Tibial nerve (tissue), 4 donors: ENCODE measurements at regions not wholly inside any gene's neighbourhood (a gene's known extent, or its start where the extent isn't known, plus 50 kb on each side); places are given as distances from the start of the nearest gene placed in this dataset.

ENCODE experiments used
- DNase-seq, 2 donors: peaks; one replicate each; pipeline ENCODE4 v3.0.0-alpha.2; 2019; ENCODE audit warnings: low spot score in 2 of 2
- H3K27ac ChIP-seq, 4 donors: fragments of 200-600 bp; sonication (generic) in 3 of 4; one replicate each; pipeline ENCODE4 v1.5.1; 2017 to 2019; ENCODE audit warnings: mild to moderate bottlenecking in 1 of 4
- H3K27me3 ChIP-seq, 2 donors: fragments of 200-600 bp; sonication (generic) in 1 of 2; one replicate each; pipeline versions ENCODE4 v1.5.1 to v1.6.0; 2017 to 2019
- H3K36me3 ChIP-seq, 3 donors: fragments of 200-600 bp; sonication (generic); one replicate each; pipeline ENCODE4 v1.5.1; 2018 to 2019
- H3K4me1 ChIP-seq, 4 donors: fragments of 200-600 bp; sonication (generic) in 3 of 4; one replicate each; pipeline ENCODE4 v1.5.1; 2017 to 2019
- H3K4me3 ChIP-seq, 4 donors: fragments of 200-600 bp; sonication (generic) in 3 of 4; one replicate each; pipeline ENCODE4 v1.5.1; 2017 to 2019; ENCODE audit warnings: mild to moderate bottlenecking in 1 of 4, moderate library complexity in 1 of 4
- H3K9me3 ChIP-seq, 4 donors: fragments of 200-600 bp; sonication (generic) in 3 of 4; one replicate each; pipeline ENCODE4 v1.5.1; 2017 to 2019
- CTCF ChIP-seq, 5 experiments: fragments of 200-600 bp in 3 of 5; fragments of 450-650 bp in 2 of 5; sonication (generic) in 3 of 5; IDR thresholded peaks; one replicate each; pipeline ENCODE4 v1.5.1; 2016 to 2019; ENCODE audit warnings: antibody characterized with exemption in 5 of 5, mild to moderate bottlenecking in 3 of 5, moderate library complexity in 2 of 5
- EP300 ChIP-seq, 2 donors: sonication (generic); formaldehyde crosslinking; IDR thresholded peaks; one replicate each; pipeline ENCODE4 v1.6.1; 2017; ENCODE audit warnings: antibody characterized with exemption in 2 of 2, mild to moderate bottlenecking in 1 of 2
- POLR2A ChIP-seq, 2 donors: fragments of 450-650 bp; IDR thresholded peaks; one replicate each; pipeline ENCODE4 v1.6.1; 2017; ENCODE audit warnings: antibody characterized with exemption in 2 of 2, mild to moderate bottlenecking in 2 of 2, moderate library complexity in 2 of 2
- WGBS, 2 donors: methylation state at CpG; one replicate each; pipeline ENCODE4 v1.1.5; 2018; 5-methylcytosine and 5-hydroxymethylcytosine counted together

- H3K4me3 ChIP-seq: no peak overlapping the region
- WGBS, 2 donors: 79 to 87% methylated on average over 1 of the region's 1 CpG
- H3K9me3 ChIP-seq: no peaks in the 10 kb centered on the region
- TF ChIP-seq EP300 (IDR thresholded peaks at IDR 0.05) (no peak), POLR2A (IDR thresholded peaks at IDR 0.05) (no peak), CTCF (IDR thresholded peaks at IDR 0.05) (no peak)
- H3K27ac ChIP-seq: no peak overlapping the region
- no peaks in the 10 kb centered on the region for H3K36me3 ChIP-seq
- no peak for DNase-seq
- no peaks in the 10 kb centered on the region for H3K27me3 ChIP-seq
- H3K4me1 ChIP-seq: peaks cover 0 to 14% (median 0%) of the 10 kb centered on the region in 4 donors
These were observed 295.0 kb upstream of the GULP1 start for GRCh38 chr2:187996630-187997029.

- H3K9me3 ChIP-seq: no peaks in the 10 kb centered on the region
- TF ChIP-seq EP300 (IDR thresholded peaks at IDR 0.05) (no peak), POLR2A (IDR thresholded peaks at IDR 0.05) (no peak), CTCF (IDR thresholded peaks at IDR 0.05) (no peak)
- no peaks in the 10 kb centered on the region for H3K36me3 ChIP-seq
- H3K27ac ChIP-seq: no peak overlapping the region
- H3K4me3 ChIP-seq: no peak overlapping the region
- no peak for DNase-seq
- H3K4me1 ChIP-seq: no peaks in the 10 kb centered on the region
- 37 to 40% methylated on average over 2 of the region's 2 CpGs for WGBS, 2 donors
- no peaks in the 10 kb centered on the region for H3K27me3 ChIP-seq
These were observed 291.5 kb upstream of the GULP1 start for GRCh38 chr2:188000189-188000588.

GRCh38 chr2:188003800-188004199 is 287.9 kb upstream of the GULP1 start:
- DNase-seq: no peak
- Histone ChIP-seq H3K9me3 (no peaks in the 10 kb centered on the region), H3K27me3 (no peaks in the 10 kb centered on the region), H3K4me1 (no peaks in the 10 kb centered on the region), H3K36me3 (no peaks in the 10 kb centered on the region), H3K4me3 (no peak overlapping the region), H3K27ac (no peak overlapping the region)
- WGBS, 2 donors: 50% methylated on average over 2 of the region's 2 CpGs
- TF ChIP-seq EP300 (IDR thresholded peaks at IDR 0.05) (no peak), POLR2A (IDR thresholded peaks at IDR 0.05) (no peak), CTCF (IDR thresholded peaks at IDR 0.05) (no peak)

GRCh38 chr2:188013767-188014166 is 277.9 kb upstream of the GULP1 start:
- no peak overlapping the region for H3K4me3 ChIP-seq
- no peaks in the 10 kb centered on the region for H3K36me3 ChIP-seq
- no peaks in the 10 kb centered on the region for H3K27me3 ChIP-seq
- TF ChIP-seq POLR2A (IDR thresholded peaks at IDR 0.05): no peak
- no peak overlapping the region for H3K27ac ChIP-seq
- H3K9me3 ChIP-seq: no peaks in the 10 kb centered on the region
- no peaks in the 10 kb centered on the region for H3K4me1 ChIP-seq
- DNase-seq: no peak

GRCh38 chr2:188016917-188017316 is 274.8 kb upstream of the GULP1 start:
- H3K27ac ChIP-seq: no peak overlapping the region
- H3K4me3 ChIP-seq: no peak overlapping the region
- no peaks in the 10 kb centered on the region for H3K36me3 ChIP-seq
- H3K9me3 ChIP-seq: no peaks in the 10 kb centered on the region
- TF ChIP-seq EP300 (IDR thresholded peaks at IDR 0.05): no peak
- no peak for TF ChIP-seq CTCF (IDR thresholded peaks at IDR 0.05)
- TF ChIP-seq POLR2A (IDR thresholded peaks at IDR 0.05): no peak
- no peak for DNase-seq
- H3K4me1 ChIP-seq: no peaks in the 10 kb centered on the region
- H3K27me3 ChIP-seq: no peaks in the 10 kb centered on the region
- 90 to 94% methylated on average over 3 of the region's 3 CpGs for WGBS, 2 donors

GRCh38 chr2:188022389-188022788 is 269.3 kb upstream of the GULP1 start:
- no peak for DNase-seq
- Histone ChIP-seq H3K27ac (no peak overlapping the region), H3K27me3 (no peaks in the 10 kb centered on the region), H3K36me3 (no peaks in the 10 kb centered on the region), H3K4me3 (no peak overlapping the region), H3K4me1 (no peaks in the 10 kb centered on the region), H3K9me3 (peaks cover 0 to 6% (median 0%) of the 10 kb centered on the region in 4 donors)
- TF ChIP-seq CTCF (IDR thresholded peaks at IDR 0.05) (no peak), POLR2A (IDR thresholded peaks at IDR 0.05) (no peak), EP300 (IDR thresholded peaks at IDR 0.05) (no peak)
- WGBS, 2 donors: 68 to 73% methylated on average over 2 of the region's 2 CpGs
